Stimulated activated naive CD8-positive, alpha-beta T cell treated with anti-CD3 and anti-CD28 coated beads, Interleukin-15, Interleukin-2, amounts not matched to agents 100 ng/mL and 50 ng/mL, for 24 hours (primary cell): ENCODE measurements at regions not wholly inside any gene's neighbourhood (a gene's known extent, or its start where the extent isn't known, plus 50 kb on each side); places are given as distances from the start of the nearest gene placed in this dataset.
"Not testable (repeated sequence)": the region's sequence is repeated elsewhere in the genome, so short reads cannot be mapped to it uniquely, and the experiment has no call there.

ENCODE experiments used
- H3K27ac Mint-ChIP-seq: one replicate; pipeline ENCODE4 v1.8.0; 2021; ENCODE audit warnings: mild to moderate bottlenecking, mixed read lengths
- H3K27me3 Mint-ChIP-seq: one replicate; pipeline ENCODE4 v1.8.0; 2021; ENCODE audit warnings: mixed read lengths
- H3K36me3 Mint-ChIP-seq: one replicate; pipeline ENCODE4 v1.8.0; 2021; ENCODE audit warnings: low read depth, mixed read lengths
- H3K4me1 Mint-ChIP-seq: one replicate; pipeline ENCODE4 v1.8.0; 2021; ENCODE audit warnings: low read depth, mixed read lengths
- H3K4me3 Mint-ChIP-seq: one replicate; pipeline ENCODE4 v1.8.0; 2021; ENCODE audit warnings: mild to moderate bottlenecking, mixed read lengths
- H3K9me3 Mint-ChIP-seq: one replicate; pipeline ENCODE4 v1.8.0; 2021; ENCODE audit warnings: mixed read lengths

- H3K27me3 Mint-ChIP-seq, result no peaks in the 10 kb centered on the region
- H3K4me1 Mint-ChIP-seq, result peaks cover 5% of the 10 kb centered on the region
- H3K4me3 Mint-ChIP-seq, result no peak overlapping the region
- H3K27ac Mint-ChIP-seq, result no peak overlapping the region
- peaks cover 9% of the 10 kb centered on the region for H3K9me3 Mint-ChIP-seq
- H3K36me3 Mint-ChIP-seq, result no peaks in the 10 kb centered on the region
Measured at GRCh38 chr10:2054728-2055127, 317.4 kb upstream of the ADARB2 start.

GRCh38 chr10:2053805-2054204 is 316.5 kb upstream of the ADARB2 start:
- Mint-ChIP-seq H3K4me1 (peaks cover 5% of the 10 kb centered on the region), H3K9me3 (peaks cover 10% of the 10 kb centered on the region), H3K36me3 (no peaks in the 10 kb centered on the region), H3K27me3 (no peaks in the 10 kb centered on the region), H3K27ac (no peak overlapping the region), H3K4me3 (no peak overlapping the region)

- no peaks in the 10 kb centered on the region for H3K4me1 Mint-ChIP-seq
- H3K27ac Mint-ChIP-seq, result no peak overlapping the region
- no peaks in the 10 kb centered on the region for H3K27me3 Mint-ChIP-seq
- peaks cover 16% of the 10 kb centered on the region for H3K9me3 Mint-ChIP-seq
- H3K4me3 Mint-ChIP-seq, result no peak overlapping the region
- H3K36me3 Mint-ChIP-seq, result no peaks in the 10 kb centered on the region
Measured at GRCh38 chr10:2051108-2051507, 313.8 kb upstream of the ADARB2 start.

GRCh38 chr10:2049560-2049959 is 312.2 kb upstream of the ADARB2 start:
- Mint-ChIP-seq H3K4me3 (no peak overlapping the region), H3K9me3 (peaks cover 16% of the 10 kb centered on the region), H3K27me3 (no peaks in the 10 kb centered on the region), H3K36me3 (no peaks in the 10 kb centered on the region), H3K27ac (no peak overlapping the region), H3K4me1 (no peaks in the 10 kb centered on the region)

DNA sequence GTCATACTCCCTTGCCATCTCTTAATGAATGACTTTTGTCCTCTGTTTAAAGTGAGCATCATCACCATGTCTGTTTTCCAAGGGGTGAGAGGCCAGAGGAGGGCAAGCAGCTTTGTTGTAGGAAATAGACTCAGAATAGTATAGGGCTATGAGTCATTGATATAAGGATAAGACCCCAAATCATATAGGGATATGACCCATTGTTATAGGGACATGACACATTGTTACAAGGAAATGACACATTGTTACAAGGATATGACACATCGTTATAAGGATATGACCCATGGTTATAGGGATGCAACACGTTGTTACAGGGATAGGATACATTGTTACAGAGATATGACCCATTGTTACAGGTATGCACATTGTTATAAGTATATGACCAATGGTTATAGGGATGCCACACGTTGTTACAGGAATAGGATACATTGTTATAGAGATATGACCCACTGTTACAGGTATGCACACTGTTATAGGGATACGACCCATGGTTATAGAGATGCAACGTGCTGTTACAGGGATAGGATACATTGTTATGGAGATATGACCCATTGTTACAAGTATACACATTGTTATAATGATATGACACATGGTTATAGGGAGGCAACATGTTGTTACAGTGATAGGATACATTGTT is 311.1 kb upstream of the ADARB2 start:
- H3K9me3 Mint-ChIP-seq, result peaks cover 16% of the 10 kb centered on the region
- no peaks in the 10 kb centered on the region for H3K4me1 Mint-ChIP-seq

GRCh38 chr10:2047679-2048078 is 310.4 kb upstream of the ADARB2 start:
- no peak overlapping the region for H3K27ac Mint-ChIP-seq
- no peaks in the 10 kb centered on the region for H3K4me1 Mint-ChIP-seq
- peaks cover 16% of the 10 kb centered on the region for H3K9me3 Mint-ChIP-seq
- H3K36me3 Mint-ChIP-seq, result no peaks in the 10 kb centered on the region
- no peak overlapping the region for H3K4me3 Mint-ChIP-seq
- no peaks in the 10 kb centered on the region for H3K27me3 Mint-ChIP-seq

More for the DNA sequence above, 311.1 kb upstream of the ADARB2 start:
- Mint-ChIP-seq H3K27me3 (no peaks in the 10 kb centered on the region), H3K27ac (no peak overlapping the region), H3K4me3 (no peak overlapping the region), H3K36me3 (no peaks in the 10 kb centered on the region)

- Mint-ChIP-seq H3K36me3 (no peaks in the 10 kb centered on the region), H3K4me1 (no peaks in the 10 kb centered on the region)
Measured at GRCh38 chr10:2043379-2043778, 306.1 kb upstream of the ADARB2 start.

DNA sequence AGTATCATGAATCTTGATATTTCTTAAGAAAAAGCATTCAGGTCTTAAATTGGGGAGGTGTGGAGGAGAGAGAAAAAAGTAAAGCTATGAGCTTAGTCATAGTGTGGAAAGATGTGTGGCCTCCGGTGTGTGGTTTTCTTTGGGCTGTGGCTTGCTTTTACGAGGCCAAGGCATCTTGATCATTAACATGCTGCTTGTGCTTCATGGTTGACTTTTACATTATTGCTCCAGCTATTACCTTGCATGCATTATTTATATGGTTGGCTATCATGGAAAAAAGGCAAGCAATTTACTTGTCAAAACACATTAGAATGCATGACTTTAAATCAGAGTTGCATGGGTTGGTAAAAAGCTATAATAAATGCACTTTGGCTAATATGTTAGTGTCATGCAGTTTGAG is 300.7 kb upstream of the ADARB2 start:
- no peaks in the 10 kb centered on the region for H3K4me1 Mint-ChIP-seq
- no peaks in the 10 kb centered on the region for H3K36me3 Mint-ChIP-seq
- no peak overlapping the region for H3K27ac Mint-ChIP-seq
- no peak overlapping the region for H3K4me3 Mint-ChIP-seq
- no peaks in the 10 kb centered on the region for H3K27me3 Mint-ChIP-seq
- H3K9me3 Mint-ChIP-seq, result no peaks in the 10 kb centered on the region

More at GRCh38 chr10:2043379-2043778, 306.1 kb upstream of the ADARB2 start:
- H3K4me3 Mint-ChIP-seq, result no peak overlapping the region
- H3K9me3 Mint-ChIP-seq, result peaks cover 2% of the 10 kb centered on the region
- no peaks in the 10 kb centered on the region for H3K27me3 Mint-ChIP-seq
- H3K27ac Mint-ChIP-seq, result no peak overlapping the region

- no peaks in the 10 kb centered on the region for H3K4me1 Mint-ChIP-seq
- H3K4me3 Mint-ChIP-seq, result no peak overlapping the region
- no peaks in the 10 kb centered on the region for H3K36me3 Mint-ChIP-seq
- H3K27me3 Mint-ChIP-seq, result no peaks in the 10 kb centered on the region
- no peak overlapping the region for H3K27ac Mint-ChIP-seq
- H3K9me3 Mint-ChIP-seq, result peaks cover 2% of the 10 kb centered on the region
Measured at GRCh38 chr10:2037246-2037645, 299.9 kb upstream of the ADARB2 start.

DNA sequence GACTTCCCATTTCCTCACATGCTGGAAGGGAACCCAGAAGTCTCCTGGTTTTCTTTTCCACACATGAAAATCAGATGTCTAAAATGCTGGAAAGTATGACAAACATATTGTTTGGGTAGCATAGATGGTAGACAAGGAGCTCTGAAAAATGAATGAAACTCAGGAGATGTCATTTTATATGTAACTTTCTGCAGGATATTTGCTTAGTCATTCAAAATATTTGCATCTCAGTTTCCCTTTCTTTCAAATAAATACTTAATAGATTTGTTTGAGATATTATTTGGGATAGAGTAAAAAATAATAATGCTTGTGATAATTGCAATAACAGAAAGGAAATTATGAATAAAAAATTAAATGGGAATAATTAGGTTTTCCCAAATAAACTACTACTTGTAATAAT is 298.9 kb upstream of the ADARB2 start:
- Mint-ChIP-seq H3K27ac (no peak overlapping the region), H3K9me3 (peaks cover 5% of the 10 kb centered on the region), H3K4me1 (no peaks in the 10 kb centered on the region), H3K27me3 (no peaks in the 10 kb centered on the region), H3K4me3 (no peak overlapping the region), H3K36me3 (no peaks in the 10 kb centered on the region)

DNA sequence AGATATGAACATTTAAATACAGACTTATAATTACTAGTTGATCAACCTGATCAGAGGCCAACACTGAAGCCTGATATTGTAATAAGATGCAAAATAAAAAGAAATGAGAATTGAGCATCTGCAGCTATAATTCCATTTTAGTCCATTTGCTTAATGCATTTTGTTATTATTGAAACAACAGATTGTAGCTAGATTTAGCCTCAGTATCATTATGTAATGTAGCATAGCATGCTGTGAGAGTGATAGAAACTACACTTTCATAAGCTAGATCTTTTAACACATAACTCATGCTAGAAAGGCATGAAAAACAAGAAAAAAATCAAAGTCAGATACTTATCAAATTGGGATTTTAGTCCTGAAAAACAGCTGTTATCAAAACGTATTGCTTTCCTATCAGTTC is 292.7 kb upstream of the ADARB2 start:
- Mint-ChIP-seq H3K4me1 (no peaks in the 10 kb centered on the region), H3K27me3 (no peaks in the 10 kb centered on the region), H3K4me3 (no peak overlapping the region), H3K36me3 (no peaks in the 10 kb centered on the region), H3K9me3 (peaks cover 9% of the 10 kb centered on the region), H3K27ac (no peak overlapping the region)

DNA sequence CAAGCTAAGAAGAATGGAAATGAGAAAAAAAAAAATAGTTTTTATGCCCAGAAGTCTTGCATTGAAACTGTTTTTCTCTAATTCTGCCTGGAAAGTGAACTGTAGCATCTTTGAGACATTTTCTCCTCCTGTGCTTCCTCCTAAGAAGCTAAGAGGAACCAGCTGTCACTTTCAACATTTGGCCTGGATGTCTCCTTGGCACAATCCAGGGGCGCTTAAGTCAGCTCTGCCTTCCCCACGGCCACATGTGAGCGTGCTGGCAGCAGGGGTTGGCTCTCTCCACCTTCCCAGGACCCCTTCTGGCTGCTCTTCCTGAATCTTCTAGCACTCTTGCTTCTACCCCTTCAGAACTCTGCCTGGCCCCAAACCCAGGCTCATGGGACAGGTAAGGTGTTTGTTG is 289.6 kb upstream of the ADARB2 start:
- peaks cover 4% of the 10 kb centered on the region for H3K9me3 Mint-ChIP-seq
- no peak overlapping the region for H3K27ac Mint-ChIP-seq
- H3K4me1 Mint-ChIP-seq, result no peaks in the 10 kb centered on the region
- no peaks in the 10 kb centered on the region for H3K36me3 Mint-ChIP-seq
- no peak overlapping the region for H3K4me3 Mint-ChIP-seq
- H3K27me3 Mint-ChIP-seq, result no peaks in the 10 kb centered on the region

- H3K4me1 Mint-ChIP-seq, H3K27ac Mint-ChIP-seq, H3K27me3 Mint-ChIP-seq, H3K9me3 Mint-ChIP-seq, H3K4me3 Mint-ChIP-seq, H3K36me3 Mint-ChIP-seq: not testable (repeated sequence)
Measured at GRCh38 chr10:2024750-2025149, 287.4 kb upstream of the ADARB2 start.

GRCh38 chr10:2023687-2024086 is 286.4 kb upstream of the ADARB2 start:
- no peaks in the 10 kb centered on the region for H3K36me3 Mint-ChIP-seq
- no peak overlapping the region for H3K4me3 Mint-ChIP-seq
- H3K27ac Mint-ChIP-seq, result no peak overlapping the region
- H3K4me1 Mint-ChIP-seq, result no peaks in the 10 kb centered on the region
- peaks cover 4% of the 10 kb centered on the region for H3K9me3 Mint-ChIP-seq
- no peaks in the 10 kb centered on the region for H3K27me3 Mint-ChIP-seq

GRCh38 chr10:2022401-2022800 is 285.1 kb upstream of the ADARB2 start:
- Mint-ChIP-seq H3K27me3 (no peaks in the 10 kb centered on the region), H3K9me3 (peaks cover 3% of the 10 kb centered on the region), H3K36me3 (no peaks in the 10 kb centered on the region), H3K4me1 (no peaks in the 10 kb centered on the region), H3K27ac (no peak overlapping the region), H3K4me3 (no peak overlapping the region)

DNA sequence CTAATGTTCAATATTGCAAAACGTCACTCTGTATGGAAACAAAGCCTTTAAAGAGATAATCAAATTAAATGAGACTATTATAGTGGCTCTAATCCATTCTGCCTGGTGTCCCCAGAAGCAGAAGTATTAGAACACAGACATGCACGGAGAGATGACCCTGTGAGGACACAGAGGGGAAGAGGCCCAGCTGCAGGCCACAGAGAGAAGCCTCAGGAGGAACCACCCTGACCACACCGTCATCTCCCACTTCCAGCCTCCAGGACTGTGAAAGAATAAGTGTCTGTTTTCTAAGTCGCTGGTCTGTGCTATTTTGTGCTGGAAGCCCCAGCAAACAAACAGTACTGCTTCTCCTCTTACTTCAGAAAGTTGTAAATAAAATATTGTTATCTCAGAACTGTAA is 283.5 kb upstream of the ADARB2 start:
- Mint-ChIP-seq H3K9me3 (no peaks in the 10 kb centered on the region), H3K36me3 (no peaks in the 10 kb centered on the region), H3K27me3 (no peaks in the 10 kb centered on the region), H3K4me3 (no peak overlapping the region), H3K4me1 (no peaks in the 10 kb centered on the region), H3K27ac (no peak overlapping the region)
